B cell (primary cell): ENCODE measurements at regions not wholly inside any gene's neighbourhood (a gene's known extent, or its start where the extent isn't known, plus 50 kb on each side); places are given as distances from the start of the nearest gene placed in this dataset.

Experiments
- ATAC-seq: fragments of 200-7000 bp; cut with Tn5 transposase; one replicate; pipeline ENCODE4 v1.10.0; 2021; ENCODE audit warnings: low read depth, mild to moderate bottlenecking, moderate number of reproducible peaks, moderate library complexity
- CTCF ChIA-PET: fragments of 350-600 bp; sonication (Branson Sonifier 250); formaldehyde crosslinking; loops from one replicate; lab custom pipeline; 2021; ENCODE audit warnings: antibody characterized with exemption, inconsistent platforms; lab: Charles Lee
- POLR2A ChIA-PET: fragments of 350-600 bp; sonication (Branson Sonifier 250); formaldehyde crosslinking; loops from one replicate; lab custom pipeline; 2021; ENCODE audit warnings: antibody characterized with exemption; lab: Charles Lee
- DNase-seq: peaks from one replicate; pipeline ENCODE4 v3.0.0; 2013
- H2AFZ ChIP-seq: 2 replicates; pipeline ENCODE4 v1.6.1; 2012; ENCODE audit warnings: mild to moderate bottlenecking, low read depth, low read length; ENCODE audit not compliant: insufficient read depth, poor library complexity, severe bottlenecking
- H3K27ac ChIP-seq, 2 donors: 1 replicate in 1 of 2; 2 replicates in 1 of 2; pipeline ENCODE4 v1.5.1; 2012 to 2013; ENCODE audit warnings: low read length in 2 of 2, mild to moderate bottlenecking in 2 of 2, moderate library complexity in 1 of 2
- H3K27me3 ChIP-seq, 4 experiments: fragments of 200-600 bp in 1 of 4; sonication (generic) in 1 of 4; replicated peaks in 1 of 4; 1 replicate in 2 of 4; 2 replicates in 2 of 4; pipeline versions ENCODE4 v1.6.1 to v1.7.0; 2013 to 2016; ENCODE audit warnings: low read length in 3 of 4, mild to moderate bottlenecking in 2 of 4, mixed read lengths in 1 of 4, moderate library complexity in 1 of 4; ENCODE audit not compliant: insufficient read depth in 4 of 4, control insufficient read depth in 3 of 4; ENCODE audit errors: control extremely low read depth in 1 of 4
- H3K36me3 ChIP-seq, 2 experiments: replicated peaks in 1 of 2; 1 replicate in 1 of 2; 2 replicates in 1 of 2; pipeline versions ENCODE4 v1.6.1 to v1.7.1; 2013; ENCODE audit warnings: low read length in 1 of 2; ENCODE audit not compliant: insufficient read depth in 2 of 2, control insufficient read depth in 1 of 2; ENCODE audit errors: control extremely low read depth in 1 of 2, extremely low read depth in 1 of 2
- H3K4me1 ChIP-seq, 2 donors: fragments of 200-600 bp in 1 of 2; sonication (generic) in 1 of 2; 1 replicate in 1 of 2; 2 replicates in 1 of 2; pipeline versions ENCODE4 v1.5.1 to v1.6.1; 2013 to 2017; ENCODE audit warnings: low read length in 2 of 2; ENCODE audit not compliant: control insufficient read depth in 2 of 2, insufficient read depth in 2 of 2
- H3K4me2 ChIP-seq: replicated peaks from 2 replicates; pipeline ENCODE3; 2012; ENCODE audit warnings: mild to moderate bottlenecking, low read depth, low read length; ENCODE audit not compliant: poor library complexity, severe bottlenecking
- H3K4me3 ChIP-seq, 5 experiments: fragments of 200-600 bp in 1 of 5; sonication (generic) in 1 of 5; 1 replicate in 3 of 5; 2 replicates in 2 of 5; pipeline versions ENCODE4 v1.5.1 to v1.7.0; 2011 to 2016; ENCODE audit warnings: low read length in 4 of 5, mild to moderate bottlenecking in 4 of 5, low read depth in 2 of 5, control low read depth in 1 of 5, moderate library complexity in 1 of 5; ENCODE audit not compliant: insufficient read depth in 1 of 5; ENCODE audit errors: control extremely low read depth in 1 of 5, extremely low read depth in 1 of 5
- H3K79me2 ChIP-seq: fragments of 200-600 bp; sonication (generic); one replicate; pipeline ENCODE4 v1.6.0; 2016; ENCODE audit warnings: low read length; ENCODE audit not compliant: control insufficient read depth, insufficient read depth
- H3K9ac ChIP-seq: fragments of 200-600 bp; sonication (generic); 2 replicates; pipeline ENCODE4 v1.6.1; 2017; ENCODE audit warnings: mild to moderate bottlenecking, low read length, moderate library complexity
- H3K9me3 ChIP-seq, 3 donors: one replicate each; pipeline versions ENCODE4 v1.6.1 to v1.7.1; 2013; ENCODE audit warnings: low read length in 2 of 3; ENCODE audit not compliant: control insufficient read depth in 2 of 3, insufficient read depth in 1 of 3; ENCODE audit errors: control extremely low read depth in 1 of 3
- H4K20me1 ChIP-seq: 2 replicates; pipeline ENCODE4 v1.6.0; 2012; ENCODE audit warnings: mild to moderate bottlenecking, low read length; ENCODE audit not compliant: insufficient read depth, control insufficient read depth, poor library complexity, severe bottlenecking
- H3K27ac Mint-ChIP-seq: one replicate; pipeline ENCODE4 v1.8.0; 2021; ENCODE audit warnings: mixed read lengths
- H3K27me3 Mint-ChIP-seq: one replicate; pipeline ENCODE4 v1.8.0; 2021; ENCODE audit warnings: mixed read lengths
- H3K4me1 Mint-ChIP-seq: one replicate; pipeline ENCODE4 v1.8.0; 2021; ENCODE audit warnings: mixed read lengths
- H3K4me3 Mint-ChIP-seq: one replicate; pipeline ENCODE4 v1.8.0; 2021; ENCODE audit warnings: mixed read lengths
- H3K9me3 Mint-ChIP-seq: one replicate; pipeline ENCODE4 v1.8.0; 2022; ENCODE audit warnings: mixed read lengths; ENCODE audit not compliant: insufficient read depth
- CTCF ChIP-seq: fragments of 200-600 bp; IDR thresholded peaks from one replicate; pipeline ENCODE4 v1.8.0; 2022; ENCODE audit warnings: antibody characterized with exemption, mild to moderate bottlenecking
- EZH2 ChIP-seq: IDR thresholded peaks from 2 replicates; pipeline ENCODE4 v1.6.1; 2012; ENCODE audit warnings: borderline replicate concordance, low read depth, mild to moderate bottlenecking, moderate library complexity, low read length; ENCODE audit not compliant: insufficient read depth, poor library complexity, severe bottlenecking
- WGBS: methylation state at CpG from one replicate; pipeline ENCODE4 v1.1.5; 2013; ENCODE audit warnings: missing lambda C conversion rate; ENCODE audit not compliant: insufficient coverage; 5-methylcytosine and 5-hydroxymethylcytosine counted together
- intact Hi-C: fragments of 100-400 bp; cut with micrococcal nuclease; formaldehyde crosslinking; loops from one replicate; pipeline ENCODE4 v1.10.0; 2022

- CTCF ChIA-PET: no interaction called here
- H3K4me3 Mint-ChIP-seq: no peak overlapping the region
- H3K4me3 ChIP-seq: no peak overlapping the region
- no peak overlapping the region for H3K9ac ChIP-seq
- H3K79me2 ChIP-seq: no peaks in the 10 kb centered on the region
- no peak overlapping the region for H2AFZ ChIP-seq
- H3K4me2 ChIP-seq: no peak overlapping the region
- no peaks in the 10 kb centered on the region for H3K36me3 ChIP-seq
- intact Hi-C loops: no loop called here
- no peak for ATAC-seq
- peaks cover 0 to 10% (median 0%) of the 10 kb centered on the region in 4 experiments for H3K27me3 ChIP-seq
- POLR2A ChIA-PET: no interaction called here
- peaks cover 13% of the 10 kb centered on the region for H3K4me1 Mint-ChIP-seq
- H3K27ac ChIP-seq: no peak overlapping the region
- H3K27ac Mint-ChIP-seq: no peak overlapping the region
- peaks cover 25% of the 10 kb centered on the region for H3K27me3 Mint-ChIP-seq
- no peaks in the 10 kb centered on the region for H3K9me3 Mint-ChIP-seq
- H3K4me1 ChIP-seq: peaks cover 0 to 11% of the 10 kb centered on the region in 2 donors
- 85% methylated on average over 9 of the region's 9 CpGs for WGBS
- no peaks in the 10 kb centered on the region for H3K9me3 ChIP-seq
- DNase-seq: no peak
- no peaks in the 10 kb centered on the region for H4K20me1 ChIP-seq
- TF ChIP-seq EZH2 (no peak), CTCF (no peak)
Observed at GRCh38 chr3:10599444-10599843, 94.1 kb upstream of the ATP2B2 start.

GRCh38 chr3:10600296-10600714, 94.9 kb upstream of the ATP2B2 start:
- no peak overlapping the region for H3K27ac ChIP-seq
- no peak overlapping the region for H3K4me3 ChIP-seq
- peaks cover 21% of the 10 kb centered on the region for H3K27me3 Mint-ChIP-seq
- H3K36me3 ChIP-seq: no peaks in the 10 kb centered on the region
- no peaks in the 10 kb centered on the region for H4K20me1 ChIP-seq
- no peak overlapping the region for H3K27ac Mint-ChIP-seq
- no peak overlapping the region for H3K4me3 Mint-ChIP-seq
- no peak for ATAC-seq
- peaks cover 0 to 11% of the 10 kb centered on the region in 2 donors for H3K4me1 ChIP-seq
- no peak overlapping the region for H3K4me2 ChIP-seq
- CTCF ChIA-PET: no interaction called here
- H3K27me3 ChIP-seq: peaks cover 0 to 6% (median 0%) of the 10 kb centered on the region in 4 experiments
- POLR2A ChIA-PET: no interaction called here
- no peaks in the 10 kb centered on the region for H3K9me3 ChIP-seq
- H3K4me1 Mint-ChIP-seq: peaks cover 13% of the 10 kb centered on the region
- H2AFZ ChIP-seq: no peak overlapping the region
- no peaks in the 10 kb centered on the region for H3K9me3 Mint-ChIP-seq
- 76% methylated on average over 7 of the region's 8 CpGs for WGBS
- no peak overlapping the region for H3K9ac ChIP-seq
- TF ChIP-seq CTCF: no peak
- TF ChIP-seq EZH2: no peak
- intact Hi-C loops: no loop called here
- no peak for DNase-seq
- no peaks in the 10 kb centered on the region for H3K79me2 ChIP-seq
